ENCODE measurements at regions not wholly inside any gene's neighbourhood (a gene's known extent, or its start where the extent isn't known, plus 50 kb on each side); places are given as distances from the start of the nearest gene placed in this dataset.
"Not testable (repeated sequence)": the region's sequence is repeated elsewhere in the genome, so short reads cannot be mapped to it uniquely, and the experiment has no call there.

DNA sequence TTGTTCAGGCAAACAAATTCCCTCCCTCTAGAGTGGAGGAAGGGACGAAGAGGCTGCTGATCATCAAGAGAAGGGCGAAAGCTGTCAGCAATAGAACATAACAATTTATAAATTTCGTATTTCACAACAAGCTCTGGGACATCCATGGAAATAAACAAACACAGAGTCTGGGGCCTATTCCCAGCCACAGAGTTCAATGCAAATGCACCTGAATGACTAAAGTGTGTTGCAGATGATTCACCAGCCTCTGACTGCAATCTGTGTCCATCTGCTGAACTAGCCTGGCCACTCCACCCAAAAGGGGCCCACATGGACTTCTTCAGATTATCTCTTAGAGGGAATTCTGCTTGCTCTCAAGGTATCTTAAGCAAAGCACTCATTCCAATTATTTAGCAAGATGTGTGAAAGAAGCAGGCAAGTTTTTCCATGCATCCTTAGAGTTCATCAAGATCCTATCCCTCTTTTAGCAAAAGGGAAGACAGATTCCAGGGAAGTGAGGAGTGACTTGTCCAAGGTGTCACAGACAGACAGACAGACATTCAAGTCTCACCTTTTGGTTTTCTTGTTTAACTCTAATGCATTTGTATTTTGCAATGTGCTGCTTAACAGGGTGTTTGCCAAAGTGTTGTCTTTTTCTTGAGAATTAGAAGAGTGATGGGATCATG, 307.8 kb upstream of the PAPPA start:
- no peak for DNase-seq

DNA sequence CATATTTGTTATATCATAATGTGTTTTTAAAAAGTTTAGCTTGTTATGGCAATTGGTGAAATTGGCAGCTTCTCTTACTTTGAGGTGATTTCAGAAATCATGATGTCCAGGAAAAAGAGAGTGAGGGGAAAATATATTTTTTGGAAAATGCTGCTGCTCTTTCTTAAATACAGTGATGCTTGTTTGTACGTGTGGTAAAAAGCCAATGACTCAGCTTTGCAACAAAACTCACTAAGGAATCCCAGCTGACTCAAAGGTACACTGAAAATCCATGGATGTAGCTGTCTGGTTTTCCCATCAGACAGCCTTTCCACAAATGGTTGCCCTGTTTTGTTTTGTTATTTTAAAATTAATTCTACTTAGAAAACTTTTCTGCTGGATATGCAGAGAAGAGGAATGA, 306.4 kb upstream of the PAPPA start:
- DNase-seq = no peak

DNA sequence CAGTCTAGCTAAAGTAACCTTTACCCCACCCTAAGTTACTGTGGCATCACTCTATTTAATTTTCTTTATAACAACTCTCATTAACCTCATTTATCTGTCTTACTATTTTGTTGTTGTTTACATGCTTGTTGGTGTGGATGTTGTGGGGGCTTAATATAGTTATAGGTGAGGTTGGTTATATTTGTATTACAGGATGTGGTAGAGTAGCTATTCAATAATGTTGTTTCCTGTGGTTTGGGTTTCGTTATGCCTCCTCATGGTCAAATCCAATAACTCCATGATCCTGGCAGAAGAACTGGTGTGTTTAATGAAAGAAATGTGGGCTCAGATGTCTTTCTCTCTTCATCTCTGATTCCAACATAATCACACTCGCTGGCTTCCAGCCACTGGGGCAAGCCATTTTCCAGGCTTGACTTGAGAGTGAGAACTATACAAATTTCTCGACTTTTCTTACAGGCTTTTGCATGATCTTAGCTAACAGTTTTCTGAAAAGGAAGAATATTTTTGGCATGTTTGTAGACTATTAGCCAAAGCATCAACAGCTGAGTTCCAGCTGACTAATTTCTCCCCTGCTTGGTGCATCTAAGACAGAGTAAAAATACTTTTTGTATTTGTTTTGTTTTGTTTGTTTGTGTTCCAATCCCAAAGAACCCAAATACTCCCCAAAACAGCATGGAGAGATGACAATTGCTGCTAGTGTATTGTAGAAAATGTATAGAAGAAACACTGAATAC, 303.7 kb upstream of the PAPPA start:
- no peak for DNase-seq

DNA sequence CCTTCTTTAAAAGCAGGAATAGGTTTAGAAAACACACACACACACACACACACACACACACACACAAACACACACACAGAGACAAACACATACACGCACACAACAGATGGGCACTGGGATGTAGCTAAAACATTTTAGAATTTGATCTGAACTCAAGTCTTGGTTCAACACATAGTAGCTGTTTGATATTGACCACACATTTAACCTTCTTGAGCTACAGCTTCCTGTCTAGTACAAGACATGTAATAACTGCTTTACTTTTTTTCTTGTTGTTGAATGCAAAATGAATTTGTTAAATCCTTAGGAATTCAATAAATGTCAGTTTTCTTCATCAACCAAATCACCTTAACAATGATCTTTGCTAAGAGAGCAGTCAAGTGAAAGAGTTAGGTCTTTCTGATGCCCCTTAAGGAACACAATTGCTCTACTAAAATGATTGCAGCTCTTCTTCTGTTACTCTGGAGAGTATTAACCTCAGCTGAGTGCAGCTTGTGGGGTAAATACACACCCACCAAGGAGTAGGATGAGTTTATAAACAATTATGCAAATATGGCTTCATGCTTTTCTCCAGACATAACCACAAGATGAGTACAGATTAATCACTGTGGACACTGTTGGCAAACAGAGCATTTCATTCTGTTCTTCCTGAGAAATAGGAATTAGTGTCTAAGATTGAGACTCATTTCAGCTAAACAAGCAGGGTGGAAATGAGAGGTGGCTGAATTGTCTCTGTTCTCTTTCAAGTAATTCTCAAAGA, 302.9 kb upstream of the PAPPA start:
- DNase-seq = no peak

DNA sequence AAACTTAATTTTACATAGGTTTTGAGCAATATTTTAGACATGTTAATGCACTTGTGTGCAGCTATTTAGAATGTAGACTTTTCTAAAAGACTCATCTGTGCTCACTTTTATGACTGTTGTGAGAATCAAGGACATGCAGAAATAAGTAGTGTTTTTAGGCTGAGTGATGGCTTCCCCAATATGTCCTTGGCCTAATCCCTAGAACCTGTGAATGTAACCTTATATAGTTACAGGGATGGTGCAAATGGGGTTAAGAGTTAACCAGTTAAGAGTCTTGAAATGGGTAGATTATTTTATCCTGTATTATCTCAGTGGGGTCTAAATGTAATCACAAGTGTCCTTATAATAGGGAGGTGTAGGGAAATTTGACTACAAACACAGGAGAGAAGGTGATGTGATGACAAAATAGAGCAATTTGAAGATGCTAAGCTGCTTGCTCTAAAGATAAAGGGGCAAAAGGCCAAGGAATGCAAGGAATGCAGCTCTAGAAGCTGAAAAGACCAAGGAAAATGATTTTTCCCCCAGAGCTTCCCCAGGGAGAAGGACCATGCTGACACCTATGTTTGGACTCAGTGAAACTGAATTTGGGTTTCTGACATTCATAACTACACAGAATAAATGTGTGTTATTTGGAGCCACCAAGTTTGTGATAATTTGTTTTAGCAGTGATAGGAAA, 298.0 kb upstream of the PAPPA start:
- no peak for DNase-seq

DNA sequence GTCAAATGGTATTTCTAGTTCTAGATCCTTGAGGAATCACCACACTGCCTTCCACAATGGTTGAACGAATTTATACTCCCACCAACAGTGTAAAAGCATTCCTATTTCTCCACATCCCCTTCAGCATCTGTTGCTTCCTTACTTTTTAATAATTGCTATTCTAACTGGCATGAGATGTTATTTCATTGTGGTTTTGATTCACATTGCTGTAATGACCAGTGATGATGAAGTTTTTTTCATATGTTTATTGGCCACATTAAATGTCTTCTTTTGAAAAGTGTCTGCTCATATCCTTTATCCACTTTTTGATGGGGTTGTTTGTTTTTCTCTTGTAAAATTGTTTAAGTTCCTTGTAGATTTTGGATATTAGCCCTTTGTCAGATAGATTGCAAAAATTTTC, 295.2 kb upstream of the PAPPA start:
- DNase-seq = not testable (repeated sequence)

DNA sequence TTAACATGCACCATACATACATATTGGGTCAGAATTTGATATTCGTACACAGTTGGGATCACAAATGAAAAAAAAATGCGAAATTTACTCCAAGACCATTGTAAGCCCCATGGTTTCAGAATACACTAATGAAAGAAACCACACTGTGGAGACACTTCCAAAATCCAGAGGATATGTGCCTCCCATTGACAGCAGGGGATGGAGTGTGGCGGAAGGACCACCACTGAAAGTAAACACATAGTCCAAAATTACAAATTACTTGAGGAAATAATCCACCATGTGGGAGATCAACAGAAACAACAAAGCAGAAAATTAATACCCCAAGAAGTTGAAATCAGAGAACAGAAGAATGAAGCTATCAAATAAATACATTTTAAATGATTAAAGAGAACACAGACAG, 291.6 kb upstream of the PAPPA start:
- DNase-seq = no peak

DNA sequence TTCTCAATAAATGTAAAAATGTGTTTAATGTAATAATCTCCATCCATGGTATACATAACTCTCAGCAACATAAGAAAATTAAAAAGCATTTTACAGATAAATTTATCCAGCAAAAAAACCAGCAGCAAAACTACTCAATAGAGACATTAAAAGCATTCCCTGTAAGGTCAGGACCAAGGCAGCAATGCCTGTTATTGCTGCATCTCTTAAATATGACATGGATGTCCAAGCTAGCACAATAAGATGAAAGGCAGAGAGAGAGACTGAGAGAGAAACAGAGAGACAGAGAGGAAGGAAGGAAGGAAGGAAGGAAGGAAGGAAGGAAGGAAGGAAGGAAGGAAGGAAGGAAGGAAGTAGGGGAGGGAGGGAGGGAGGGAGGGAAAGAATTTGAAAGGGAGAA, 289.0 kb upstream of the PAPPA start:
- no peak for DNase-seq

DNA sequence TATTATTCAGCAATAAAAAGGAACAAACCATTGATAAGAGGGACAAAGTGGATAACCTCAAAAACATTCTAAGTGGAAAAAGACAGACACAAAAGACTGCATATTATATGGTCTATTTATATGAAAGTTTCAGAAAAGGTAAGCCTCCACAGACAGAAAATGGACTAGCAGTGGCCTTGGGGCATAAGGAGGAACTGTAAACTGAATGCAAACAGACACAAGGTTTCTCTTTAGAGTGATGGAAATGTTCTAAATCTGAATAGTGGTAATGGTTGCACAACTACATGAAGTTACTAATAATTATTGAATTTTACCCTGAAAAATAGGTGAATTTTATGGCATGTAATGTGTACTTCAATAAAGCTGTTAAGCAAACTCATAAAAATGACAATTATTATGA, 286.3 kb upstream of the PAPPA start:
- DNase-seq = no peak

DNA sequence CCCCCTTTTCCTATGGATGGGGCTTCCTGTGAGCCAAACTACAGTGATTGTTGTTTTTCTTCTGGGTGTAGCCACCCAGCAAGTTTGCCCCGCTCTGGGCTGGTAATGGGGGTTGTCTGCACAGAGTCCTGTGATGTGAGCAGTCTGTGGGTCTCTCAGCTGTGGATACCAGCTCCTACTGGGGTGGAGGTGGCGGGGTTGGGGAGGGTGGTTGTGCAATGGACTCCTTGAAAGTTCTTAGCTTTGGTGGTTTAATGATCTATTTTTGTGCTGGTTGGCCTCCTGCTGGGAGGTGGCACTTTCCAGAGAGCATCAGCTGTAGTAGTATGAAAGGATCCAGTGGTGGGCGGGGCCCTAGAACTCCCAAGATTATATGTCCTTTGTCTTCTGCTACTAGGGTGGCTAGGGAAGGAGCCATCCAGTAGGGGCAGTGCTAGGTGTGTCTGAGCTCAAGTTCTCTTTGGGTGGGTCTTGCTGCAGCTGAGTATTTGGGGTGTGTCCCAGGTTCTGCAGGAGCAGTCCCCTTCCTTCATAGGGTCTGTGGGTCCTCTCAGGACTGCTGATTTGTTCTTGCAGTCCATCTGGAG, 275.6 kb upstream of the PAPPA start:
- DNase-seq = no peak

DNA sequence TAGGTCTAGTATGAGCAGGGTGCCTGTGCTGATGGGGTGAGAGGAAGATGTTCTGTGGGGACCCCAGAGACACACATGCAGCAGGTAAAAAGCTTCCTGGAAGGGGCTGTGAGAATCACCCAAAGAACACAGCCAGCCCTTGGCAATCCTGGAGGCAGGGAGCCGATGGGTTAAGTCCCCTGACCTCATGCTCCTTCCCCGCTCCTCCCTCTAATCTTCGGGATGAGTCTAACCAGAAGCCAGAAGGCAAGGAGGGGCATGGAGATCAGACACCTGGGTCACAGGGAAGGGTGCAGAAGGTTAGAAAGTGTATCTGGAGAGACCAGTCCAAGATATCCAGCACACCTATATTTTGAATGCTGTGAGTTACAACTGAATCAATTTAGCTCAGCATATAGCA, 274.1 kb upstream of the PAPPA start:
- DNase-seq = no peak

DNA sequence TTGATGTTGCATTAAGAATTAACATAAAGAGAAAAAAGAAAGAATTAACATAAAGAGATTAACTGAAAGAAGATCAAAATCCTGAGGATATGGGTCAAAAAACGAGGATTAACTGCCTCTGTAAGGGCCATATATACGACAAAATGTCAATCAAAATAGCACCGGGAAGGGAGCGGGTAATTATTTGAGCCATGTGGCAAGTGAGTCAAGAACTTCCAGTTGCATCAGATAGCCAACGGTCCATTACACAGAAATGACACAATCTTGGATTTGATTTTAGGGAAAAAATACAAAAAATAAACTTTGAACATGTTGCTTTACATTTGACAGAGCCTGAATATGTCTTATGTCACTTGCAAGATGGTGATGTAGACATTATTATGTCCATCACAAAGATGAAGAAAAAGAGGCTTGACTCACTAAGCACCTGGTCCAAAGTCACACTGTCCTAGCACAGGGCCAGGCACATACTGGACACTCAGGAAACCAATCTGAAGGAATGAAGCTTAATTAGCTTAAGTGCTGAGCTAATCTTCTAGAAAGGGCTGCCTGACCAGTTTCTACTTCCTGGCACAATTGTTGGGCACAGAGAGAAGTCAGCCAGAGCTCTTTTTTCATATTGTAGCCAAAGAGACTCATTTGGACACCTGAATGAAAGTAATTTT, 273.2 kb upstream of the PAPPA start:
- DNase-seq = no peak

DNA sequence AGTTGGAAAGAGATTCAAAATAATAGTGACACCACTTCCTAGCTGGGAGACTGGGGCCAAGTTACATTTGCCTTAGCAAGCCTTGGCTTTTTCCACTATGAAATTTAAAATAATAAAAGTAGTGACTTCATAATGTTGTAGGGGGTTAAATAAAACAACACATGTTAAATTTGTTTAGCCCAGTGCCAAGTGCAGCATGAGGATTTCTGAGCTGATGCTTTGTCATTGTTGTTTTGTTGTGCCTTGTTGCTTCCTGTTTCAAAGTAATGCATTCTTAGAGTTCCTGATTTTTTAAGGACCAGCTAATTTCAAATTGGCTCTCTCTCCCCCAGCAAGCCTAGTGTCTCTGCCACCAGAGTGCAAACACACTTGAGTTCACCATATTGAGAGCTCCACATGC, 270.7 kb upstream of the PAPPA start:
- no peak for DNase-seq

DNA sequence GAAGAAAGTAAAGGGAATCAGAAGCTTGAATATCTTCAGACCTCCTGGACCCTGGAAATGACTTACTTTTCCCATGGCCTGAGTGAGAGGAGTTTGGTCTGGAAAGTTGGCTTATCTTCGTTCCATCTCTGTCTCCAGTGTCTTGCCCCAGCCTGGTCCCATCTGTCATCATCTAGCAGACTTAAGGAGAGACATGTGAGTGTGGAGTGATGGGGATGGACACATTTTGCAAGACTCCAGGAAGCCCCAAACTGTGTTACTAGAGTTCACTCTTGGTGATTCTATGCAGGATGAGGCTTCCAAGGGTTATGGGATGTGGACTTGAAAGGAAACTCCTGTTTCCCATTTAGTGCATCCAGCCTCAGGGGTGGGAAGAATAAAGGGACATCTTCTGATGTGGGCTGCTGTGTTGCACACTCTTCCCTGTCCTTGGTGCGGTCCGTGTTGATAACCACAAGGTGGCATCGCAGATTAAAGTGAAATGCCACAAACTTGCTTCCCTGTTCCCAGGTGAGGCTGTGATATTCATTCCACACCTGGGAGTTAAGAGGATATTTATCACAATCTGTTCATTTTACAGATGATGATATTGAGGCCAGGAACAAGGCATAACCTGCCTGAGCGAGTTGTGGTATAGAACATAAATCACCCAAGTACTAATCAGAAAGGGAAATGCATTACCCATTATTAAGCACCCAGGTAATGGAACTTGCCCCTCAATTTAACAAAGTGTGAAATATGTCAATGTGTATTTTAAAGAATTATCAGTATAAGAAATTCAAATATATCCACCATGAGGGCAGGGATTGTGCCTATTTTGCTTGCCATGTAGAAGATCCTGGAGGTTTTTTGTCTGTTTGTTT, 269.9 kb upstream of the PAPPA start:
- no peak for DNase-seq

DNA sequence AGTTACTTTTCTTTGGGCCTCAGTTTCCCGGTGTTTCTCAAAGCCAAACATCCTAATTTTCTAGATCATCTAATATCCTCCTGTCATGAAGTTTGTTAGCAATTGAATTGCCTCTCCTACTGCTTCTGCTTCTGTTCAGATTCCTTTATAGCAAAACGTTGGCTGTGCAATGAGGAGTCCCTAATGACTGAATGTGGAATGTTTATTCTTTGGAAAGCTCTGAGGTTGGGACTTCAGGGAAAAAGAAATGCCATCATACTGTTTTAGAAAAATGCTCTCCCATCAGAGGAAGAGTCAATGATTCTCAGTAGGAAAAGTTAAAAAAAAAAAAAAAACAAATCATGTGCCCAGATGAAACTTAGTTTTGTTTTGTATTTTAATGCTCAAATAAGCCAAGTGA, 268.7 kb upstream of the PAPPA start:
- DNase-seq = no peak

DNA sequence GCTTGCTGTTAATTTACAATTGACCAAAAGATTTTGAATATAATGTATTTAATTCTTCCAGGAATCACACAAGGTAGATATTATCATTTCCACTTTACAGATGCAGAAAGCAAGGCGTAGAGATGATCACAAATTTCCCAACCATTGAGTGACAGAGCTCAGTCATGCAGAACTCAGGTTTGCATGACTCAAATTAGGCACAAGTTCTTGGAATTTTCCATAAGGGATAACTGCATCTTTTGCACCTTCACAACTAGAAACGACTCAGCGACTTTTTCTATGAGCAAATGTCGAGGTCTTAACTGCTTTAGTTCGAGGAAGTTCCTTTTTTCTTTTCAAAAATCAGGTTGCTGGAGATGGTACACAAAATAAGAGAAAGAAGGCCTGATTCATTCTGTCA, 265.5 kb upstream of the PAPPA start:
- DNase-seq = no peak

DNA sequence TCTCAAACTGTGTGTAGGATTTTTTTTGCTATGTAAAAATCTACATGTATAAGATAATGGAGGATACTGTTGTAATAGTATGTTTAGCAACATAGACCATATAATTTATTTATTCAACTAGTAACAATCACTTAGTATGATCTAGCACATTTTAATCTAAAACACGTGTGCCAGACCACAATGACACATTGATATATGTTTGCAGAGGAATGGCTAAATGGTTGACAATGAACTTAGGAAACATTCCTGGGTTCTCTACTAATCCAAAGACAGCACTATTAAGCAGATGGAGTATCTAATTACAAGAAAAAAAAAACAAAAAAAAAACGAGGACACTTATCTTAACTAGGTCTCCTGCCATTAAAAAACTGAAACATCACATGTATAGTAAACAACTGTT, 261.7 kb upstream of the PAPPA start:
- DNase-seq = no peak

DNA sequence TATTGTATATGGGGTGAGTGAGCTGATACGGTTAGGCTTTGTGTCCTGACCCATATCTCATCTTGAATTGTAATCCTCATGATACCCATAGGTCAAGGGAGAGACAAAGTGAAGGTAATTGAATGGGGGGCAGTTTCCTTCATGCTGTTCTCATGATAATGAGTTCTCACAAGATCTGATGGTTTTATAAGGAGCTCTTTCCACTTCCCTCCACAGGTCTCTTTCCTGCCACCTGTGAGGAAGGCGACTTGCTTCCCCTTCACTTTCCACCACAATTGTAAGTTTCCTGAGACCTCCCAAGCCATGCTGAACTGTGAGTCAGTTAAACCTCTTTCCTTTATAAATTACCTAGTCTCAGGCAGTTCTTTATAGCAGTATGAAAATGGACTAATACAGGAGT, 255.1 kb upstream of the PAPPA start:
- not testable (repeated sequence) for DNase-seq

DNA sequence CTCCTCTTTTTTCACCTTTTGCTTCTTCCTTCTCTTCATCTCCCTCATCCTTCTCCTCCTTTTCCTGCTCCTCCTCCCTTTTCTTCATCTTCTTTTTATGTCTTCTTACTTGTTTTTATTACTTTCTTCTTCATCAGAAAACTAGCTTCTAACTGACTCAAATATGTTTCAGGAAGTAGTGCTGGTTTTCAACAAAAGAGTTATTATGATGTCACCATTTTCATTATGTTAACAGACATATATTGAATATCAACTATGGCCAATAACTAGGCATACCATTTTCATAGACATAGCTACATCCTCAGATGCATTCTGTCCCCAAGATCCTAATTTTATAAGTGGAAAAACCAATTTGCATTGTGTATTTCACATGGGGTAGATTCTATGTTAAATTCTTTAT, 252.9 kb upstream of the PAPPA start:
- no peak for DNase-seq

DNA sequence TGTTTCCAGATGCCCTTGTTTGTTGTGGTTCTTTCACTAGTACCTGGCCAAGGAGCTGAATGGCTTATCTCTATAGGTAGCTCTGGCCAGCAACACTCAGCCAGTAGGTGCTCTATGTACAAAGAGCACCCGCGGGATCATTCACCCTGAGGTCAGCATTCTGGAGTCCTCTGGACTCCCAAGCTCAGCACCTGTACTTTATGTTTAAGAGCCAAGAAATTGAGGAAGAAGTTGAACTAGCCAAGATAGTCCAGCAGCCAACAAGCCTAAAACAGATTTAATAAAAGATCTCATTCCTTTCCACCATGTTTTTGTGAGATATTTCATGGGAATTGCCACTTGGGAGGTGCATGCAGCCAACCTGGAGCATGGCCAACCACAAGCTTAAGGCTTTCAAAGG, 242.6 kb upstream of the PAPPA start:
- DNase-seq = no peak

DNA sequence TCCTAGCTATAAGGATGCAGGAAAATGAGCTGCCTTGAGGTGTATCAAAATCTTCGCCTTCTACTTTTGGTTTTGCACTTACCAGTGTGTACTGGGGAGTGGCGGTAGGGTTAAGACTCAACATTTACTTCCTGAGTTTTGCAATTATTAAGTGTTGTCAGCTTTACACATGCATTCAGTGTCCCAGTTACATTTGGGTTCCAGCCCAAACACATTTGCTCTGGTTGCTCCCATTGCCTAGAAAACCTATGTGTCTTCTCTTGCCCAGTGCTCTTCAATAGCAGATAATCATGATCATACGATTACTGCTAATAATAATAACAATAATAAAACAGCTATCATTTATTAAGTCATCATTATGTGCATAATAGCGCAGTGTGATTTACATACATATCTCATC, 241.5 kb upstream of the PAPPA start:
- no peak for DNase-seq

DNA sequence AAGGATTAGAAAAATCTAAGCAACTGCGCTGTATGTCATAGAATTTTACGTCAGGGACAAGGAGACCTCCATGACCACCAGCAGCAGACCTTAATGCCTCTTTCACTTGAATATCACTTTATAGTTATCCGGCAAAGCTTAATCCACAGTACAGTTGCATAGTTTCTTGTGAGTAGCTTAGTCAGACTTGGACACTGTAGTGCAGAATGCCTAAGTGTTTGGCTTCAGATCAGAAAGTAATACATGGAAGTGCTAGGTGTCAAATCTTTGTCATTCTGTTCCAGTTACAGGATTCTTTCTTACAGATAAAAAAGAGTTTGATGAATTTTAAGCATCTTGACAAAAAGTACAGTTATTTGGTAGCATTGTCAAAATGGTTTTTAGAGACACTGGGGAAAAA, 239.9 kb upstream of the PAPPA start:
- no peak for DNase-seq

All from NK-92 treated with Interleukin-12 subunit alpha and Interleukin-12 subunit beta, amount 100 ng/mL, for 24 hours (cell line).